Omental fat pad (tissue), 1 donor: ENCODE measurements at regions not wholly inside any gene's neighbourhood (a gene's known extent, or its start where the extent isn't known, plus 50 kb on each side); places are given as distances from the start of the nearest gene placed in this dataset.
A peak's percentile ranks its signal among the peaks of the same experiment; 100 is the strongest.
"Not testable (repeated sequence)": the region's sequence is repeated elsewhere in the genome, so short reads cannot be mapped to it uniquely, and the experiment has no call there.

Experiments
- ATAC-seq: fragments of 150-250 bp; one replicate; pipeline ENCODE4 v1.9.1; 2016; ENCODE audit warnings: mild to moderate bottlenecking, moderate library complexity; ENCODE audit not compliant: low FRiP score
- DNase-seq: peaks from one replicate; pipeline ENCODE4 v3.0.0-alpha.2; 2019; ENCODE audit warnings: low spot score

DNA sequence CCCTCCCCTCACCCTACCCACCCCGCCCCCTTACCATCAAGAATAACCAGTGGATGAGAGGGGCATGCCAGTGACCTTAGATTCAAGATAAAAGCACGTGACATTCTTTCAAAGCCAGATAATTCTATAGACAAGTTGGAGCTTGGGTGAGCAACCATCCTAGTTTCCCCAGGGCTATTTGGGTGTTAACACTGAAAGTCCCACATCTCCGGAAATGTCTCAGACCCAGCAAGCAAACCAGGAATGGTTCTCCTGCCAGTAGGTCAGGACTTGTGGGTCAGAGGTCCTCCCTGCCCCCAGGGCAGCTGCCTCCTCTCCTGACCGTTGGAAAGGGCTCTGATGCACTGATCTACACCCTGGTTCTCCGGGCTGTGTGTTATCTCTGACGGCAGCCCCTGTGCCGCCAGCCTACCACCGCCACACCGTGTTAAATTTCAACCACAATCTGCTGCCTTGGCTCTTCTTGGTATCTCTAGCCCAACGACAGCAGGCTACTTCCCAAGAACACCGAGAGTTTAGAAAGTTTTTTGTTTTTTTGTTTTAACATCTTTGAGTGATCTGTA lies 287.0 kb downstream of the BCL2L11 start:
- ATAC-seq = not testable (repeated sequence)

DNA sequence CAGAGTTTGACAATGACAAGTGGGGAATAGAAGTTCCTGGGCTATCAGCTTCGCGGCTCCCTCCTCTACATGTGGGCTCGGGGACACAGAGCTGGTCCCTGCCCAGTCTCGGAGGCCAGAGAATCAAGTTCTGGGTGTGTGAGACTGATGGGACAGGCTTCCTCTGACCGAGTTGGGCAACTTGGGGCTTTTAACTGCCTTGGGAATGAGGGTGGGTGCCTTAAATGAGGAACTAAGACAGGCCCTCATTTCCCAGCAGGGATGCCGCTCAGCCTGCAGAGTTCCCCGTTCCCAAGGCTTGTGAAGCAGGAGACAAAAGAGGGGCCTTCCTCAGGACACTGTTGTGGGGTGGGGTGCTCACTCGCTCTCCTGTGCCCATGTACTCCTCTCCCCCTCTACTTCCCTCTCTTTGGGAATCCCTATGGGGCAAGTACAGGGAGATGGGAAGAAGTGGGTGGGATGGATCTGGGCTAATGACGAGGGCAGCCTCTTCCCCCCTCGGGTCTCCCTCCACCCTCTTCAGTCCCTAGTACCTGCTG lies 290.2 kb downstream of the BCL2L11 start:
- not testable (repeated sequence) for ATAC-seq, DNase-seq

More for the DNA sequence above, 287.0 kb downstream of the BCL2L11 start:
- not testable (repeated sequence) for DNase-seq

- not testable (repeated sequence) for DNase-seq, ATAC-seq
Measured at GRCh38 chr2:111411867-111412681, 291.4 kb downstream of the BCL2L11 start.

- not testable (repeated sequence) for DNase-seq, ATAC-seq
Measured at GRCh38 chr2:111412841-111413650, 292.3 kb downstream of the BCL2L11 start.

GRCh38 chr2:111413950-111414349 lies 293.2 kb downstream of the BCL2L11 start:
- ATAC-seq, DNase-seq: not testable (repeated sequence)

GRCh38 chr2:111415765-111416743 lies 295.3 kb downstream of the BCL2L11 start:
- peak; percentile 26 for DNase-seq

GRCh38 chr2:111417026-111417425 lies 296.3 kb downstream of the BCL2L11 start:
- not testable (repeated sequence) for DNase-seq, ATAC-seq

More at GRCh38 chr2:111415765-111416743, 295.3 kb downstream of the BCL2L11 start:
- ATAC-seq = peak; percentile 15

DNA sequence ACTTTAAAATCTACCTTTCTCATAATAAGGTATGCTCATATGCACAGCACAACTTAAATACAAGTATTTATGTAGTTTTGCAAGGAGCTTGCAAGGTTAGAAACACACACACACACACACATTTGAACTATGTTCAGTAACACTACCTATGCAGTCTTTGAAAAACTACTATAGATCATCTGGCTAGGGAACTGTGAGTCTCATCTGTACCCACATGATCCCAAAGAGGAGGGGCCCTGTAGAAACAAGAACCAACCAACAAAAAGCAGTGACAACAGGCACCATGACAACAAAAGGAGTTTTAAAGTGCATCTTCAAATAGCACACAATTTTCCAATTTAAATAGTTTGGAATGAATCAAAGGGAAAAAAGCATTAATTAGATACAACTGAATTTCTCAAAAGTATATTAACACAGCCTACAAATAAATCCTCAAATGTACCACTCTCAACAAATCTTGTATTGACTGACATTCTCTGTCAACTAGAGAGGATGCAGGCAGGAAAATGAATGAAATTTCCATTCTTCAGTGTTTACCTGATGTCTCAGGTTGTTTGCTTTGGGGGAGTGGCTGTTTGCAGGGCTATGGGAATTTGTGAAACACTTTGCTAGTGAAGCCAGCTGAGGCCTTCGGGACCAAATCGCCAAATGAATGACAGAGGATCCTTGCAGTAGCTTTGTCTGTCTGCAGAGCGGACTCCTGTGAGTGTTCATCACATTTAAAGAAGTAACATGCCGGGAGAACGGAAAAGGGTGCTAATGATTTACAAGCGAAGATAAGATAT lies 297.6 kb downstream of the BCL2L11 start:
- not testable (repeated sequence) for DNase-seq, ATAC-seq

DNA sequence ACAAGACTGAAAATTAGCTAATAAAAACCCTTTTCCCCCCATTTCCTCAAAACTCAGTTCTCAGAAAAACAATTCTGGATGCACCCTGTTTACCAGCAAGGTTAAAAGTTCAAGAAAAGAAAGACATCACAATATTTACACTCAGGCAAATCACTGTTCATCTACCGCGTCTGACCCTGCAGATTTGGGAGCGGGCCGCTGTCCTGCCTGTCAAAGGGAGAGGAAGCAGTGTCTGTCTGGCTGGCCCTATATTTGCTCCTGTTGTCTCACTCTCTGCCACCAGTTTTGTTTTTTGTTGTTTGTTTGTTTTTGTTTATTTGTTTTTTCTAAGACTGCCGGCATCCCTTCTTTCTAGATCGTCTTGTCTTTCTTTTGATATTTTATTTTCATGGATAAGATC lies 299.4 kb downstream of the BCL2L11 start:
- not testable (repeated sequence) for DNase-seq, ATAC-seq

DNA sequence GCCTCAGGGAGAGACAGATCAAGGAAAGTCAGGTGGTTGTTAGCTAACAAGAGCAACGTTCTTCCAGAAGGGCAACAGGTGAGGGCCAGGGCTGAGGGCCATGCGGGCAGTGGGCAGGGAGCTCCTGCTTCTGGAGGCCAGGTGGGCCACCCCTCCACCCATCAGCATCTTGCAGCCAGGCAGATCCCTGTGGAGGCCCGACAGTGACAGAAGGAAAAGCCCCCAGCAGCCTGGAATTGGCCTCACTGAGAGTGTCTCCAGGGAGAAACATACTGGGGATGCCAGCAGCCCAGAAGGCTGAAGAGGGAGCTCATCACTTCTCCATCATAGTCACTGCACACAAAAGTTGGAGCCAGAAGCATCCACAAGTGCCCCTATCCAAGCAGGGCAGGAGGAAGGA lies 300.1 kb downstream of the BCL2L11 start:
- ATAC-seq, DNase-seq: not testable (repeated sequence)

- not testable (repeated sequence) for DNase-seq, ATAC-seq
Measured at GRCh38 chr2:111421949-111422348, 301.2 kb downstream of the BCL2L11 start.

DNA sequence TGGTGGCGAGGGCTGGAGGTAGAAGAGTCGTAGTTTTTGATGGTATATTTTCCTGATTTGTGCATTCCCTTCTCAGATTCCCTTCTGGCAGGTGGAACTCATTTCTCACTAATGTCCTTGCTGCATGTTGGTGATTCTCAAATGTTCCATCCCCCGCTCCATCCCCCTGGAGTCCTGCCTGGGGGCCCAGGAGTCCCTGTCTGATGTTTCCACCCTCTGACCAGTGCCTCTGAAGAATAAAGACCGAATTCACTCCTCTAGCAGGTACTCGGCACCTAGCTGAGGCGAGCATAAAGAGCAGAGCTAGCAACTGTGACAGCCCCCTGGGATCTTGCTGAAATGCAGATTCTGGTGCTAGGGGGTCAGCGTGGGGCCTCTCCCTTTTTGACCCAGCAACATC lies 301.8 kb downstream of the BCL2L11 start:
- ATAC-seq, DNase-seq: not testable (repeated sequence)

DNA sequence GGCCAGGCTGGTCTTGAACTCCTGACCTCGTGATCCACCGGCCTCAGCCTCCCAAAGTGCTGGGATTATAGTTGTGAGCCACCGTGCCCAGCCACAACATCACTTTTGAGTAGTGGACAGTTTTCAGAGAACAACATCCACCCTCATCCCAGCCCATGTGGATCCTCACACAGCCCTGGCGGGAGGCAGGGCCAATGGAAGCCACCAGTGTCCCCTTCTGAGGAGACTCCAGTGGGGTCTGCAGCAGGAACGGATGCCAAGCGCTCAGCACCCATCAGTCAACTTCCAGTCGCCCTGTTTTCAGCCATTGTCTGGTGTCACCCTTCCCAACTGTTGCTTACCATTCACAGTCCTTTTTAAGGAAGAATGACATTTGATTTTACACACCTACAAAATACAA lies 302.5 kb downstream of the BCL2L11 start:
- ATAC-seq = not testable (repeated sequence)

GRCh38 chr2:111424176-111424575 lies 303.5 kb downstream of the BCL2L11 start:
- ATAC-seq, DNase-seq: not testable (repeated sequence)

More for the DNA sequence above, 302.5 kb downstream of the BCL2L11 start:
- not testable (repeated sequence) for DNase-seq

DNA sequence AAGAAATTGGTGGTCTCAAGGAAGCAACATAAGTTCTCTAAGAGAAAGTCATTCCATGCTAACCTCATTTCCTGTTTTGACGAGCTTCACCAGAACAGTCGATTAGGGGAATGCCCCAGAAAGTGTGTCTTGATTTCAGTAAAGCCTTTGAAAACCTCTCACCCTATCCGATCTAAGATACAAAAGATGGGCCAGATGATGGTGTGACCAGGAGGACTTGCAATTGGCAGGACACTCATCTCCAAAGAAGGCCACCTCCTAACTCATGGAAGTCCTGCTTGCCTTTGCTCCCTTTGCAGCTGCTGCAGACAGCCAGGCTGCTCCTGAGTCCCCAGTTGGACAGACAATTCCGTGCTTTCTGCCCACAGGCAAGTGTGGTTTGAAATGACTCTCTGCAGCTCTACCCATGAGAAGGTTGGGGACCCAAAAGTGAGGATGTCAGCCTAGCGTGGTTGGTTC lies 304.2 kb downstream of the BCL2L11 start:
- not testable (repeated sequence) for DNase-seq, ATAC-seq

DNA sequence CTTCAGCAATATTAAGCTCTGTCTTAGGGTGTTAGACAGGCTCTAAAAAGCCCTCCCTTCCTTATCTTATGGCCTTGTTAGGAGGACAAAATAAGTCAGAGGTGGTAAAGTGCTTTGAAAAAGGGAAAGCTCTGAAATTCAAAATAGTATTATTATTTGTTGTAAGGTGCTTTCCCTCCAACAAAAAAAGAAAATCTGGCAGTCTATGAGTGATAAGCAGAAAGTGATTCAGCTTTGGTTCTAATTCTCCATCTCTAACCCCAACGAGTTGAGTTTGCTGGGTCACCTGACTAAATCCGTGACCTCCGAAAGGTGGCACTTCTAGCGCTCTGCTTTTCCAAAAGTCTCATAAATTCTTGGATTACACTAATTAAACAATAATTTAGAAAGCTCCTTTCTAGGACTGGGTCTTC lies 305.1 kb downstream of the BCL2L11 start:
- not testable (repeated sequence) for DNase-seq, ATAC-seq

- ATAC-seq, DNase-seq: not testable (repeated sequence)
Measured at GRCh38 chr2:111427346-111427745, 306.6 kb downstream of the BCL2L11 start.
